Suprapubic skin (tissue), 4 donors: ENCODE measurements at regions not wholly inside any gene's neighbourhood (a gene's known extent, or its start where the extent isn't known, plus 50 kb on each side); places are given as distances from the start of the nearest gene placed in this dataset.

ENCODE experiments used
- POLR2A ChIP-seq, 2 donors: fragments of 450-650 bp; IDR thresholded peaks; one replicate each; pipeline ENCODE4 v1.6.1; 2017; ENCODE audit warnings: antibody characterized with exemption in 2 of 2, mild to moderate bottlenecking in 2 of 2, moderate library complexity in 2 of 2
- POLR2AphosphoS5 ChIP-seq, 3 donors: sonication (generic); formaldehyde crosslinking; IDR thresholded peaks; one replicate each; pipeline ENCODE4 v1.6.1; 2017; ENCODE audit warnings: antibody characterized with exemption in 3 of 3
- TF ChIP-seq, protein P1 (sequence below), 2 donors: fragments of 200-600 bp in 1 of 2; fragments of 450-650 bp in 1 of 2; sonication (generic) in 1 of 2; IDR thresholded peaks; one replicate each; pipeline ENCODE4 v1.5.1; 2016 to 2019; ENCODE audit warnings: antibody characterized with exemption in 2 of 2, mild to moderate bottlenecking in 1 of 2, moderate library complexity in 1 of 2

DNA sequence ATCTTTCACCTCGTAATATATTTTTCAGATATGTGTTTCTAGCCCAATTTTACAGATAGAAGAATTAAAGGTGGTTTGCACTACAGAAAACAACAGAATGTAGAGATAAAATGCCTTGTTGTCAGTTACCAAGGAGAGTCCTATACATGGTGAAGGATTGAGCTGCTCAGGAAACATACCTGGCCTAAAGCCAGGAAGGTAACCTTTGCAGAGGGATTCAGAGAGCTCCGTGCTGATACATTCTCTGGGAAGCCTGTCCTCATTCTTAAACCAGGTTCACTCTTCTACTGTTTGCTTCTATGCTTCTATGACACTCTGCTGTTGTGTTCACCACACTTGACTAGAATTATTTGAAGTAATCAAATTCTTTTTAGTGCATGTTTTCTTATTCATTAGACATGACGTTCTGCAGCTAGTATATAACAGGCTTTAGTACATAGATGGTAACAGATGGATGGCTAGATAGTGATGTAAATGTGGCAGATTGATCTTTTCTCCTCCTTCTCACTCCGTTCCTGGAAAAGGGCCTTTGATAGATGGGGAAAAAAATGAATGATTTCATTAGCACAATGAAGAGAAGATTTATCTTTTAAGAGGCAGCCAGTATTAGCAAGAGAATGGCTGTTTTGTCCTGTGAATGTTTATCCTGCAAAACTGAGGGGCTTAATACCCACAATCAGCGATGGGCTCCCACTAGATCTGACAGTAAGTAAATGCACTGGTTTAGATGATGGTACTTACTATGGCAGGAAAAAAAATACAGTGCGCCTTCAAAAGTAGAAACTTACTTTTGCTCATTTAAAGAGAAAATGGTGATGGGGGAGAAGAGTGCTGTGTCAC, 589.6 kb upstream of the FAM98A start:
- no peak for TF ChIP-seq POLR2A (IDR thresholded peaks at IDR 0.05)
- TF ChIP-seq POLR2AphosphoS5 (IDR thresholded peaks at IDR 0.05), result no peak
- TF ChIP-seq, protein P1, sequence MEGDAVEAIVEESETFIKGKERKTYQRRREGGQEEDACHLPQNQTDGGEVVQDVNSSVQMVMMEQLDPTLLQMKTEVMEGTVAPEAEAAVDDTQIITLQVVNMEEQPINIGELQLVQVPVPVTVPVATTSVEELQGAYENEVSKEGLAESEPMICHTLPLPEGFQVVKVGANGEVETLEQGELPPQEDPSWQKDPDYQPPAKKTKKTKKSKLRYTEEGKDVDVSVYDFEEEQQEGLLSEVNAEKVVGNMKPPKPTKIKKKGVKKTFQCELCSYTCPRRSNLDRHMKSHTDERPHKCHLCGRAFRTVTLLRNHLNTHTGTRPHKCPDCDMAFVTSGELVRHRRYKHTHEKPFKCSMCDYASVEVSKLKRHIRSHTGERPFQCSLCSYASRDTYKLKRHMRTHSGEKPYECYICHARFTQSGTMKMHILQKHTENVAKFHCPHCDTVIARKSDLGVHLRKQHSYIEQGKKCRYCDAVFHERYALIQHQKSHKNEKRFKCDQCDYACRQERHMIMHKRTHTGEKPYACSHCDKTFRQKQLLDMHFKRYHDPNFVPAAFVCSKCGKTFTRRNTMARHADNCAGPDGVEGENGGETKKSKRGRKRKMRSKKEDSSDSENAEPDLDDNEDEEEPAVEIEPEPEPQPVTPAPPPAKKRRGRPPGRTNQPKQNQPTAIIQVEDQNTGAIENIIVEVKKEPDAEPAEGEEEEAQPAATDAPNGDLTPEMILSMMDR (IDR thresholded peaks at IDR 0.05), result no peak
